Heart left ventricle (tissue), 16 donors: ENCODE measurements at regions not wholly inside any gene's neighbourhood (a gene's known extent, or its start where the extent isn't known, plus 50 kb on each side); places are given as distances from the start of the nearest gene placed in this dataset.

Source experiments
- ATAC-seq, 4 donors: fragments of 200-7000 bp; cut with Tn5 transposase; one replicate each; pipeline ENCODE4 v1.9.1; 2020 to 2022; ENCODE audit warnings: moderate library complexity in 4 of 4, mild to moderate bottlenecking in 3 of 4, moderate number of reproducible peaks in 1 of 4
- DNase-seq, 5 donors: peaks; one replicate each; pipeline ENCODE4 v3.0.0-alpha.2; 2020
- H3K27ac ChIP-seq, 12 donors: fragments of 200-600 bp; sonication (generic) in 4 of 12; one replicate each; pipeline versions ENCODE4 v1.5.0 to v1.8.0; 2016 to 2022; ENCODE audit warnings: mild to moderate bottlenecking in 2 of 12
- H3K27me3 ChIP-seq, 9 donors: fragments of 200-600 bp; sonication (generic) in 2 of 9; one replicate each; pipeline versions ENCODE4 v1.5.1 to v1.8.0; 2016 to 2022; ENCODE audit warnings: mild to moderate bottlenecking in 3 of 9
- H3K36me3 ChIP-seq, 9 donors: fragments of 200-600 bp; sonication (generic) in 2 of 9; one replicate each; pipeline versions ENCODE4 v1.5.0 to v1.8.0; 2018 to 2022; ENCODE audit warnings: mild to moderate bottlenecking in 2 of 9
- H3K4me1 ChIP-seq, 12 donors: fragments of 200-600 bp; sonication (generic) in 4 of 12; one replicate each; pipeline versions ENCODE4 v1.5.0 to v1.8.0; 2016 to 2022; ENCODE audit warnings: mild to moderate bottlenecking in 3 of 12
- H3K4me3 ChIP-seq, 12 donors: fragments of 200-600 bp; sonication (generic) in 4 of 12; one replicate each; pipeline versions ENCODE4 v1.5.0 to v1.8.0; 2017 to 2022; ENCODE audit warnings: mild to moderate bottlenecking in 9 of 12, moderate library complexity in 4 of 12
- H3K9me3 ChIP-seq, 12 donors: fragments of 200-600 bp; sonication (generic) in 4 of 12; one replicate each; pipeline versions ENCODE4 v1.5.0 to v1.8.0; 2016 to 2022; ENCODE audit warnings: mild to moderate bottlenecking in 1 of 12
- CTCF ChIP-seq, 12 donors: fragments of 200-600 bp; sonication (generic) in 4 of 12; IDR thresholded peaks; one replicate each; pipeline versions ENCODE4 v1.5.0 to v1.8.0; 2018 to 2022; ENCODE audit warnings: antibody characterized with exemption in 12 of 12, mild to moderate bottlenecking in 5 of 12
- POLR2A ChIP-seq, 2 donors: fragments of 450-650 bp; IDR thresholded peaks; one replicate each; pipeline ENCODE4 v1.6.1; 2017; ENCODE audit warnings: antibody characterized with exemption in 2 of 2, mild to moderate bottlenecking in 2 of 2, moderate library complexity in 2 of 2
- WGBS, 4 donors: extraction: QIAGEN DNeasy Blood & Tissue Kit in 2 of 4; methylation state at CpG; one replicate each; pipeline versions ENCODE4 v1.1.5 to v1.1.7; 2013 to 2018; 5-methylcytosine and 5-hydroxymethylcytosine counted together
- intact Hi-C, 10 donors: fragments of 100-400 bp; cut with DNase I; formaldehyde crosslinking; loops; one replicate each; pipeline versions ENCODE4 v1.11.1 to v1.14.2; 2022
- donor health status: ischemic (EF 13 %, LVEDD 7.1; RV severe dilation, severe dysfunction).
- donor health status: healthy with polysubstance abuse.
- donor health status: DM: no; HTN: yes; CAD: no.
- donor health status: DM: no; HTN: no; CAD: no.
- donor health status: ischemic (EF 25% LVEDD 6.9; RV normal size, moderate dysfunction).
- donor health status: ischemic (EF 25% LVEDD 5.7; RV mildly dilated, moderate dysfunction).
- donor health status: healthy.
- donor health status: DM: yes; HTN: yes; CAD: no.
- donor health status: ischemic (EF 35%, LVEDD 5.7; RV mildly dilated, moderate dysfunction).
- donor health status: nonischemic (EF 11% LVEDD 7.7; RV severe dilation, severe dysfunction).
- donor health status: DM: yes; HTN: yes; CAD: no.
- donor health status: PGD.
- donor health status: ischemic (EF 29% LVEDD 5.4; RV normal size, mild dysfunction).
- donor health status: nonischemic (EF 23%, LVEDD 6.1; RV moderate dilation, normal function).

- intact Hi-C loops: loop anchor here in 1 of 10 donors (5.0 kb wide), 1 partner anchor 134 kb away; the partner anchor contains the start of gene XPO1
- DNase-seq (peak in 4 of 5 donors; percentile 35 to 76 (median 50)), ATAC-seq (peak; percentile 50 to 93 (median 86))
- Histone ChIP-seq H3K4me3 (peak overlapping the region in 10 of 12 donors; percentile 4 to 40 (median 30)), H3K36me3 (no peaks in the 10 kb centered on the region), H3K4me1 (peaks cover 6 to 20% (median 16%) of the 10 kb centered on the region in 12 donors), H3K27ac (peak overlapping the region; percentile 30 to 90 (median 84)), H3K9me3 (peaks cover 0 to 18% (median 0%) of the 10 kb centered on the region in 12 donors), H3K27me3 (no peaks in the 10 kb centered on the region)
- TF ChIP-seq POLR2A (IDR thresholded peaks at IDR 0.05): no peak
- no peak for TF ChIP-seq CTCF (IDR thresholded peaks at IDR 0.05)
- 3 to 16% (median 3%) methylated on average over 3 of the region's 3 CpGs for WGBS, 4 donors
Measured at GRCh38 chr2:61670591-61671501, 132.7 kb upstream of the XPO1 start.

DNA sequence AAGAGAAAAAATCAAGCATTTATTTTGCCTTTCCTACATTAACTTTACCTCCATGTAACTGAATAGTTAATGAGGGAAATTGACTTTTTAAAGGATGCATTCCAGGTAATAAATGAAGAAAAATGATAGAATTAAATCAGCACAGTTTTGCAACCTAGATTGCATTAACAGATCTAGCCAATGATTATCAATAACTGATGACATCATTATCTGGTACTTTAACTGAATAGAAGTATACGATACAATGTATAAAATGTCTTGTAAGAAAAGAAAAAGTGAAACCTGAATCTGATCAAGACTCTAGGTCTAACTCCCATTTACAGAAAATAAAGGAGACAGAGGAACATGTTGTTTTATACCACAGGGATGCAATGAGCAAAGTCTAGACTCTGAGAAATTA, 126.0 kb upstream of the XPO1 start:
- Histone ChIP-seq H3K27ac (no peak overlapping the region), H3K36me3 (no peaks in the 10 kb centered on the region), H3K4me1 (peaks cover 0 to 22% (median 14%) of the 10 kb centered on the region in 12 donors), H3K27me3 (no peaks in the 10 kb centered on the region), H3K9me3 (no peaks in the 10 kb centered on the region), H3K4me3 (no peak overlapping the region)
- 92 to 95% (median 94%) methylated on average over 1 of the region's 1 CpG for WGBS, 4 donors
- DNase-seq (no peak), ATAC-seq (no peak)
- no peak for TF ChIP-seq POLR2A (IDR thresholded peaks at IDR 0.05)
- no peak for TF ChIP-seq CTCF (IDR thresholded peaks at IDR 0.05)
- intact Hi-C loops: loop anchor here in 2 of 10 donors (5.0 to 10.0 kb wide), 3 partner anchors 101 to 129 kb away; partner anchors contain the start of gene XPO1 (in 2 of the 2)

DNA sequence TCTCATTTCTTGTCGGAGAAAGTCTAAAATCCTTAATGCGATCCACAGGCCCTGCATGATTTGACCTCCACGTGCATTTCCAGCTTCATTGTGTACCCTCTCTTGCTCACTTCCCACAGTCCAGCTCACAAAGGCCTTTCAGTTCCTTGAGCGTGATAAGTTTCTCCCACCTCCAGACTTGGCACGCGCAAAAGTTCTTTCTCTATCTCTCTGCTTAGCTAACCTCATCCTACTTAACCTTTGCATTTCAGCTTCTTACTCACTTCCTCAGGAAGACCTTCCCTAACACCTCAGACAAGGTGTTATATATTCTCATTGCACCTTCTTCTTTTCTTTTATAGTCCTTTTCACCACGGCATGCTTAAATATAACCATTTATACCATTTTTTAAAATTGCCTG, 124.8 kb upstream of the XPO1 start:
- ATAC-seq: no peak
- WGBS, 4 donors: 68 to 82% (median 77%) methylated on average over 7 of the region's 7 CpGs
- no peak for DNase-seq
- H3K4me1 ChIP-seq: peaks cover 0 to 27% (median 16%) of the 10 kb centered on the region in 12 donors
- H3K27me3 ChIP-seq: no peaks in the 10 kb centered on the region
- no peaks in the 10 kb centered on the region for H3K9me3 ChIP-seq
- no peaks in the 10 kb centered on the region for H3K36me3 ChIP-seq
- intact Hi-C loops: loop anchor here in 2 of 10 donors (5.0 to 10.0 kb wide), 3 partner anchors 102 to 128 kb away; partner anchors contain the start of gene XPO1 (in 2 of the 2)
- no peak overlapping the region for H3K27ac ChIP-seq
- no peak overlapping the region for H3K4me3 ChIP-seq
- no peak for TF ChIP-seq CTCF (IDR thresholded peaks at IDR 0.05)
- no peak for TF ChIP-seq POLR2A (IDR thresholded peaks at IDR 0.05)
